Epithelial cell of proximal tubule (primary cell): ENCODE measurements at regions not wholly inside any gene's neighbourhood (a gene's known extent, or its start where the extent isn't known, plus 50 kb on each side); places are given as distances from the start of the nearest gene placed in this dataset.
A peak's percentile ranks its signal among the peaks of the same experiment; 100 is the strongest.

Source experiments
- DNase-seq: peaks from one replicate; pipeline ENCODE4 v3.0.0-alpha.2; 2011; ENCODE audit warnings: low read depth
- H3K4me3 ChIP-seq: 2 replicates; pipeline ENCODE4 v1.5.1; 2011; ENCODE audit warnings: low read depth, mild to moderate bottlenecking, low read length
- TF ChIP-seq, protein P1 (sequence below): conservative IDR thresholded peaks from 2 replicates; pipeline ENCODE4 v1.5.1; 2012; ENCODE audit warnings: low read depth, mild to moderate bottlenecking, low read length

- TF ChIP-seq, protein P1, sequence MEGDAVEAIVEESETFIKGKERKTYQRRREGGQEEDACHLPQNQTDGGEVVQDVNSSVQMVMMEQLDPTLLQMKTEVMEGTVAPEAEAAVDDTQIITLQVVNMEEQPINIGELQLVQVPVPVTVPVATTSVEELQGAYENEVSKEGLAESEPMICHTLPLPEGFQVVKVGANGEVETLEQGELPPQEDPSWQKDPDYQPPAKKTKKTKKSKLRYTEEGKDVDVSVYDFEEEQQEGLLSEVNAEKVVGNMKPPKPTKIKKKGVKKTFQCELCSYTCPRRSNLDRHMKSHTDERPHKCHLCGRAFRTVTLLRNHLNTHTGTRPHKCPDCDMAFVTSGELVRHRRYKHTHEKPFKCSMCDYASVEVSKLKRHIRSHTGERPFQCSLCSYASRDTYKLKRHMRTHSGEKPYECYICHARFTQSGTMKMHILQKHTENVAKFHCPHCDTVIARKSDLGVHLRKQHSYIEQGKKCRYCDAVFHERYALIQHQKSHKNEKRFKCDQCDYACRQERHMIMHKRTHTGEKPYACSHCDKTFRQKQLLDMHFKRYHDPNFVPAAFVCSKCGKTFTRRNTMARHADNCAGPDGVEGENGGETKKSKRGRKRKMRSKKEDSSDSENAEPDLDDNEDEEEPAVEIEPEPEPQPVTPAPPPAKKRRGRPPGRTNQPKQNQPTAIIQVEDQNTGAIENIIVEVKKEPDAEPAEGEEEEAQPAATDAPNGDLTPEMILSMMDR, result no peak
- DNase-seq, result no peak
- H3K4me3 ChIP-seq, result no peak overlapping the region
Measured at GRCh38 chr3:59136081-59136480, 86.3 kb upstream of the CFAP20DC start.

GRCh38 chr3:59135096-59135495 is 85.3 kb upstream of the CFAP20DC start:
- no peak for DNase-seq
- H3K4me3 ChIP-seq, result no peak overlapping the region
- TF ChIP-seq, protein P1, result no peak

DNA sequence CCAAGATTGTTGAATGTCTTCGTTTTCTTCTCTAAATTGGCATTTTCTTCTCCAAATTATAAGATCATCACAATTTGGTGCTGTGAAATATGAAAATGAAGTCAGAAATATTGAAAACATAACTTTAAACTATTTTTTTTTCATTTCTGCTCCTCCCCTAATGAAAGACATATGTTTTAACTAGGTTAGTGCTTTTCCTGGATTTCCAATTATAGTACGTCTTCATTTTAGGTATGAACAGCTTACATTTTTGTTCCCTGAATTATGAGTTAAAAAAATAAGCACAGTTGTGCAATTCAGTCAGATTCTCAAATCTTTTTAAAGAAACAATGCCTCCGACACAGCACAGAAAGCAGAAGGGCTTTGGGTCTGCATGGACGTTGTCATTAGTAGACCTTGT is 83.5 kb upstream of the CFAP20DC start:
- no peak overlapping the region for H3K4me3 ChIP-seq
- TF ChIP-seq, protein P1, result no peak
- no peak for DNase-seq

- DNase-seq, result no peak
- TF ChIP-seq, protein P1, result no peak
- H3K4me3 ChIP-seq, result no peak overlapping the region
Measured at GRCh38 chr3:59131016-59131766, 81.4 kb upstream of the CFAP20DC start.

GRCh38 chr3:59128685-59129084 is 78.9 kb upstream of the CFAP20DC start:
- DNase-seq, result no peak
- TF ChIP-seq, protein P1, result no peak
- no peak overlapping the region for H3K4me3 ChIP-seq

- TF ChIP-seq, protein P1, result no peak
- H3K4me3 ChIP-seq, result no peak overlapping the region
- DNase-seq, result peak; percentile 2
Measured at GRCh38 chr3:59127071-59127470, 77.2 kb upstream of the CFAP20DC start.

DNA sequence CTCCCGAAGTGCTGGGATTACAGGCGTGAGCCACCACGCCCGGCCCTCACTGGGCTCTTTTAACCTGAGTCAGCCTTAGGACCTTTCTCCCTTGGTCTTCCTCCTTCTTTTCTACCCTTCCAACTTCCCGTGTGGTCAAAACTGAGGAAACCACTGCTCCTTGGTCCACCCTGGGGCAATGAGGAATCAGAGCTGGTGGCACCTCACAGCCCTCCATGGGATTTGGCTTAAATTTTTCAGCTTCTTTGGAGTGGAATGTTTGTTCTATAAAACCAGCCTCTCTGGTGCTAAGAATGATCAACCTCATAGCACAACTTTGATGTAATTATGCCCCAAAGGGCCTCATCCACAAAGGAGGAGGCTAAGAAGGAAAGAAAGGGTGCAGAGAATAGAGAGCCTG is 76.6 kb upstream of the CFAP20DC start:
- TF ChIP-seq, protein P1, result no peak
- H3K4me3 ChIP-seq, result no peak overlapping the region
- DNase-seq, result no peak
